ENCODE measurements at regions not wholly inside any gene's neighbourhood (a gene's known extent, or its start where the extent isn't known, plus 50 kb on each side); places are given as distances from the start of the nearest gene placed in this dataset.

GRCh38 chr6:21902628-21903169 is 309.1 kb downstream of the SOX4 start:
- DNase-seq (ENCODE audit: extremely low spot score, insufficient read length, low read depth) (no peak), FAIRE-seq (no peak)

GRCh38 chr6:21905531-21905930 is 312.0 kb downstream of the SOX4 start:
- FAIRE-seq (no peak), DNase-seq (ENCODE audit: extremely low spot score, insufficient read length, low read depth) (no peak)

GRCh38 chr6:21906826-21907225 is 313.3 kb downstream of the SOX4 start:
- FAIRE-seq (no peak), DNase-seq (ENCODE audit: extremely low spot score, insufficient read length, low read depth) (no peak)

DNA sequence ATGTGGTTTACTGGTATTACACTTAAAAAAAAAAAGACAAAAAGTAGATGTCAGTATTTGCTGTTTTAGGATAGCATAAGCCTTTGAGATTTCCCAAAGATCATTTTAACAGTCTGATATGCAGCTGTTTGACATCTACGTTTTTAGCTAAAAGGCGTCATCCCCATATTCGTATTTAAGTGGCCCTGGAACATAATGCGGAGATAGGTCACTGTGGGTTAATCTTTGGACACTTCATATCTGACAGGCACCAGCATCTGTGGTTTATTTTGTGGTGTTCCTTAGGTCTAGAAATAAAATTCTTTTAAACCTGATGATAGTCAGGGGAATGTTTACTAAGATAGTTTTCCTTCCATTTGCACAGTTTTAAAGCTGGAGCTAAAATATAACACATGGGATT is 313.7 kb downstream of the SOX4 start:
- DNase-seq (ENCODE audit: extremely low spot score, insufficient read length, low read depth) = no peak
- FAIRE-seq = no peak

- FAIRE-seq (no peak), DNase-seq (ENCODE audit: extremely low spot score, insufficient read length, low read depth) (no peak)
Observed at GRCh38 chr6:21908161-21908848, 314.8 kb downstream of the SOX4 start.

GRCh38 chr6:21909321-21909720 is 315.8 kb downstream of the SOX4 start:
- FAIRE-seq (no peak), DNase-seq (ENCODE audit: extremely low spot score, insufficient read length, low read depth) (no peak)

DNA sequence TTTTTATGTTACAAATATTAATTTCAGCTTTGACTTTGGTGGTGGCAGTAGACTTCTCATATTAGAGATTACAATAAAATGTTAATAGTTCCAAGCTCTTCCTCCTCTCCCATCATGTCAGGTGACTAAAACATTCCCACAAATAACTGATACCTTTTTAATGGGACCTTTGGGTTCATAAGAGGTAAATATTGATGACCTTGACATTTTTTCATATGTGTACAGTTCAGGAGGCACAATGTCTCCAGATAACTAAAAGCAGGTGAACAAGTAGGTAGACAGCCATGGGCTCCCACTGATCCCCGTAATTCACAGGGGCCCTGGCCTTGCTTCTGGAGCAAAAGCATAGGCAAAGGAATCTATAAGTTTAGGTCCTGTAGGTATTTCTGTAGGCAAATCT is 317.7 kb downstream of the SOX4 start:
- FAIRE-seq (no peak), DNase-seq (ENCODE audit: extremely low spot score, insufficient read length, low read depth) (no peak)

DNA sequence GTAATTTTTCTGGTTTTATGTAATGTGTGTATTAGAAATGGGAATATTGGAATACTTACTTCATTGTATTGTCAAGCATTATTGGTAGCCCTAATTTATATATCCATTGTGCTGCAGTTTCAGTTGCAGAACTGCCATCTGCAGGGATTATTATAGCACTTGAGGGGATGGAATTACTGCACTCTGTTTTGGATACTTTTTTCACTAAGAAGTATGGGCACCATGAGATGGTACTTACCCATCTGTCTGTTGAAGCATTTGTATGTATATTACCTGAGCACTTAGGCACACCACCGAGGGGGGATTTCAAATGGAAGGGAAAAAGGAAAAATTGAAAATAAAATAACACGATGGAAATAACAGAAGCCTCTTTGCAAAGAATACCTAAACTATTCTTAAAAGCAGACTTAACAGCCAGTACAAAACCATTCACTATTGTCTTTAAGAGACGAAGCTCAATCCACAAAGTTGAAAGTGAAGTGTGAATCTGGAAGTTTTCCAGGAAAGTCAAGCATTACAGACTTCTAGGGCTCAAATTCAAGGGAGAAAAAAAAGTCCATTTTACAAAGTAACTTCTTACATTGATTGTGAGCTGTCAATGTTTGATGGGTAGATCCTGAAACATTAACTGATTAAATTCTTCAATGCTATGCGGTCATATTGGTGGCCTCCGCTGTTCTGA is 318.7 kb downstream of the SOX4 start:
- DNase-seq (ENCODE audit: extremely low spot score, insufficient read length, low read depth) = no peak
- no peak for FAIRE-seq

- DNase-seq (ENCODE audit: extremely low spot score, insufficient read length, low read depth) = no peak
- FAIRE-seq = no peak
Observed at GRCh38 chr6:21914121-21914973, 320.8 kb downstream of the SOX4 start.

DNA sequence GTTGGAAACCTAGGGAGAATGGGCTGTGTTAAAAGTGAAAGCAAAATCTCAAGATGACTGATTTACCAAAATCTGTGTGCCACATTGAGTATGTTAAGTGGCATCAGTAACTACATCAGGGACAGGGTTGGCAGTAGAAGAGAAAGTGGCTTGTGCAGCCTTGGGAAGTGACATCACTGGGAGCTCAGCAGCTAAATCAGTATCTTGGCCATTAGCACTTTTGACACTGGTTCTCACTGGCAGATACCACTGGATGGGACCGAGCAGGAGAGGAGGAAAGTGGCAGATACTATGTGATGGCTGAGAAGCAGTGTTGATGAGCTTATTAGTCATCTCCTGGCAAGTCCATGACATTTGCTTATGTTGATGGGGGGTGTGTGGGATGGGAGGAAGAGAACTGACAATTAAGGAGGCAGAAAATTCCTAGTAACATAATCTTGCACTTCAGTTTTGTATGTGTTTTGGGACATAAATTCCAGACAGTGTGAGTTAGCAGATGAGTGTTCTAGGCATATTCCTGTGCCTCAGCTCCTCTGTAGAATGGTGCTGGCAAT is 322.2 kb downstream of the SOX4 start:
- FAIRE-seq (no peak), DNase-seq (ENCODE audit: extremely low spot score, insufficient read length, low read depth) (no peak)

- FAIRE-seq (no peak), DNase-seq (ENCODE audit: extremely low spot score, insufficient read length, low read depth) (no peak)
Observed at GRCh38 chr6:21918041-21918440, 324.5 kb downstream of the SOX4 start.

- DNase-seq (ENCODE audit: extremely low spot score, insufficient read length, low read depth) (no peak), FAIRE-seq (no peak)
Observed at GRCh38 chr6:21918666-21919065, 325.1 kb downstream of the SOX4 start.

- FAIRE-seq = no peak
Observed at GRCh38 chr6:21922086-21922485, 328.5 kb downstream of the SOX4 start.

DNA sequence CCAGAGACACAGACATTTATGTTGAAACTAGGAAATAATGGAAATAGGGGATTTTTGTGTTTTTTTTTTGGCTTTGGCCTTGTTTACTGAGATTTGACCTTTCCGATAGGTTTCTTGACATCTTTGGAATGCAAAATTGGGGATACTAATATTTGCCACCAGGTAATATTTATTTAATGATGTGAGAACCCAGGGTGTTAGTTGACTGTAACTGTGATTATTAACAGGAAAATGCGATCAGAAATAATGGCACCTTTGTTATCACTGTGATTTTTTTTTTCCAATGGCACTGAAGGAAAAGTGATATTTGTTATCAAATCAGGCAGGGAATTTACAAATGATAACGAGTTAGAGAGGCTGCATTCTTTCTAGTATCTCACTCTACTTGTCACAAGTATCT is 330.5 kb downstream of the SOX4 start:
- FAIRE-seq = no peak
- no peak for DNase-seq (ENCODE audit: extremely low spot score, insufficient read length, low read depth)

More at GRCh38 chr6:21922086-21922485, 328.5 kb downstream of the SOX4 start:
- DNase-seq (ENCODE audit: extremely low spot score, insufficient read length, low read depth) = no peak

- DNase-seq (ENCODE audit: extremely low spot score, insufficient read length, low read depth) (no peak), FAIRE-seq (no peak)
Observed at GRCh38 chr6:21928827-21929226, 335.3 kb downstream of the SOX4 start.

- no peak for DNase-seq (ENCODE audit: extremely low spot score, insufficient read length, low read depth)
- no peak for FAIRE-seq
Observed at GRCh38 chr6:21931641-21932335, 338.2 kb downstream of the SOX4 start.

DNA sequence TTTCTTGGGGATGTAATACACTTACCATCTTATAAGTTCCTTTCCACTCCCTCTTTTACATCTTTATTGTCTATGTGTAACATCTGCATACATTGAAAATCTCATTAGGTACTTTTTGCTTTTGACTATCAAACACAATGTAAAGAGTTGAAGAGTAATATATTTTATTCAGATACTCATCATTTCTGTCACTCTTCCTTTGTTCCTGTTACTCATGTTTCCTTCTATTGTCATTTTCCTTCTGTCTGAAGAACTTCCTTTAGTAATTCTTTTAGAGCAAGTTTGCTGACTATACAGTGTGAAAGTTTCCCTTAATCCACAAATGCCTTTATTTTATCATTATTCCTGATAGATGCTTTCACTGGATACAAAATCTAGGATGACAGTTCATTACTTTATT is 339.8 kb downstream of the SOX4 start:
- DNase-seq (ENCODE audit: extremely low spot score, insufficient read length, low read depth) (no peak), FAIRE-seq (no peak)

DNA sequence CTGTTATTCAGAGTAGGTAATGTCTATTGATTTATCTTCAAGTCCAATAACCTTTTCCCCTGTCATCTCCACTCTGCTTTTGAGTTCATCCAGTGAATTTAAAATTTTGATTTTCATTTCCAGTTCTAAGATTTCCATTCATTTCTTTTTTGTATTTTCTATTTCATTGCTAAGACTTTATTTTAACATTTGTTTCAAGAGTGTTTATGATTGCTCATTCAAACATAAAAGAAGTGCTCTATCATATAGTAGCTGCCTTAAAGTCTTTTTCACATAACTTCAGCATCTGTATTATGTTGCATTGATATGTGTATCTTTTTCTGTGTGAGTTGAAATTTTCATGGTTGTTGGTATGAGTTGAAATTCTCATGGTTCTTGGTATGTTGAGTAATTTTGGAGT is 341.6 kb downstream of the SOX4 start:
- FAIRE-seq = no peak
- DNase-seq (ENCODE audit: extremely low spot score, insufficient read length, low read depth) = no peak

DNA sequence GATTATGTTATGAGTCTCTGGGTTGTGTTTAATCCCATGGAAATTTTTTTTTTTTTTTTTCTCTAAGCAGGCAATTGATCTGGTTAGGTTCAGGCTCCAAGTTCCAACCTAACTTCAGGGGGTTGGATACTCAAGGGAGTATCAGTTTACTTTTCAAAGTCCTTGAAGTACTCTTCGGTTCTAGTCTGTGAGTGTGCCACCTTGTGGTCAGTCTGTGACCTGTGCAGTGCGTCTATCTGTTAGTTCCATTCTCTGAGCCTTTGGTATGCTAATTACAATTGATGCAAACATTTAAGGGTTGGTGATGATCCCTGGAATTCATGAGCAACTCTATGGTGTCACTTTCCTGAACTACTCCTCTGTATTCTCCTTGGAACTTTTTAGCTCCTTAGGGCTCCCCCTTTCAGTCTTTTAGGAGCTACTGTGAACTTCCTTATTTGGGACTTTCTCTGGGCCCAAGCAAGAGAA is 342.0 kb downstream of the SOX4 start:
- DNase-seq (ENCODE audit: extremely low spot score, insufficient read length, low read depth) (no peak), FAIRE-seq (peak; percentile 60)

- FAIRE-seq (no peak), DNase-seq (ENCODE audit: extremely low spot score, insufficient read length, low read depth) (no peak)
Observed at GRCh38 chr6:21937466-21937865, 343.9 kb downstream of the SOX4 start.
